HG03108 (cell line): ENCODE measurements at regions not wholly inside any gene's neighbourhood (a gene's known extent, or its start where the extent isn't known, plus 50 kb on each side); places are given as distances from the start of the nearest gene placed in this dataset.

Experiments used
- ATAC-seq: cut with Tn5 transposase; IDR thresholded peaks from one replicate; pipeline ENCODE4 v1.9.1; 2021; ENCODE audit warnings: moderate library complexity; ENCODE audit not compliant: unreplicated experiment

DNA sequence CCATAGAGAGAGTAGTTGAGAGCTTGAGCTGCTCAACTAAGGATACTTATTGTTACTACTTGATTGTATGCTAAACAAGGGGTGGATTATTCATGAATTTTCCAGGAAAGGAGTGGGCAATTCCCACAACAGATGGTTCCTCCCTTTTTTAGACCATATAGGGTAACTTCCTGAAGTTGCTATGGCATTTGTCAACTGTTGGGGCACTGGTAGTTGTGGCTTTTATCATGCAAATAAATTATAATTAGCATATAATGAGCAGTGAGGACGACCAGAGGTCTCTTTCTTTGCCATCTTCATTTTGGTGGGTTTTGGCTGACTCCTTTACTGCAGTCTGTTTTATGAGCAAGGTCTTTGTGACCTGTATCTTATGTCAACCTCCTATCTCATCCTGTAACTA lies 1403.5 kb upstream of the PABPC4L start:
- no peak for ATAC-seq

DNA sequence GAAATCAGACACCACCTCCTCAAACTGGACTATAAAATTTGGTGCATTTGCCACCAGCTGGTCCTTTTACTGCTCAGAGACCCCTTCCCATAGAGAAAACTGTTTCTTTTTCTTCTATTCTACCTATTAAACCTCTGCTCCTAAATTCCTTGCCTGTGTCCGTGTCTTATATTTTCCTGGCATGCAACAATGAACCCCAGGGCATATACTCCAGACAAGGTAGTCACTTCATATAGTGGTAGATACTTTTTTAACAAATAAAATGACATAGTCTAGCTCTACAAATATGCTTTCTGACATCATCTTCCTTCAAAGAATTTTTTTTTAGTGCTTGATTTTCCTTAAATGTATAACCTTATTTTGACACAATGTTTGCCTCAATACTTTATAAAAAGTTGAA lies 1402.9 kb upstream of the PABPC4L start:
- no peak for ATAC-seq

DNA sequence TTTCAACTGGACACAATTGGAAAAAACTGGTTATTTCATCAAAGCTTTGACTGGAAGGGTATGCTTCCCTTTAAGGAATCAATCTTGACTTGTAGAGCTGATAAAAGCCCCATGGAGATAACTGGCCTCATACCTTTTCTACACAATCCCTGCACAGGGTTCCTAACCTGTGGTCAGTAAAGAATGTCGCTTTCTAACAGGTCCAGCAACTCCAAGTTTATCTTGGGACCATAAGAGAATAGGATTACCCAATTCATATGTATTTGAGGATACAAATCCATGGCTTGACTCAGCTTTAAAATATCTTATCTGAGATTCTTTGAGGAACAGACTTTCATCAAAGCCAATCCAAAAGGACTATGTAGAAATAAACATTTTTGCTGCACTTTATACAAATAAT lies 1399.8 kb upstream of the PABPC4L start:
- ATAC-seq = no peak

DNA sequence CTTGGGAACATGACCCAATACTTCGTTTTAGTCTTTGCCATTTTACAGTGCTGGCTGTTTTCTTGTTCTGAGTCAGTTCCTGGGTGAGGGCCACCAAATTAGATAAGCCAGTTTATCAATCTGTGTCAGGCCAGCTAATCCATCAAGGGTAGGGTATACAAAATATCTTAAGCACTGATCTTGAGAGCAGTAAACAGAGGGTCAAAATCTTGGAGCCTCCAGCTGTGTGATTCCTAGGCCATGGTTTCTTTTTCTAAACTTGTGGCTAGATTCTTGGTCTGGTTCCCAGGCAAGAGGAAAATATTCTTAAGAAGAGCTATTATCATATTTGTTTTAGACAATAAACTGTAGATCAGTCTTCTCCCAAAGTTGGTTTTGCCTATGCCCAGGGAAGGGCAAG lies 1396.6 kb upstream of the PABPC4L start:
- ATAC-seq = no peak

DNA sequence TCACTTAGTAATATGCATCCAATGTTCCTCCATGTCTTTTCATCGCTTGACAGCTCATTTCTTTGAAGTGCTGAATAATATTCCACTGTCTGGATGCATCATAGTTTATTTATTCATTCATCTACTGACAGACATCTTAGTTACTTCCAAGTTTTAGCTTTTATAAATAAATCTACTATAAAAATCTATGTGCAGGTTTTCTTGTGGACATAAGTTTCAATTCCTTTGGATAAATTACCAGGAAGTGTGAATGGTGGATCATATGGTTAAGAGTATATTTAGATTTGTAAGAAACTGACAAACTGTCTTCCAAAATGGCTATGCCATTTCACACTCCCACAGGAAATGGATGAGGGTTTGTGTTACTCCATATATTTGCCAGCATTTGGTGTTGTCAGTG lies 1392.9 kb upstream of the PABPC4L start:
- no peak for ATAC-seq

DNA sequence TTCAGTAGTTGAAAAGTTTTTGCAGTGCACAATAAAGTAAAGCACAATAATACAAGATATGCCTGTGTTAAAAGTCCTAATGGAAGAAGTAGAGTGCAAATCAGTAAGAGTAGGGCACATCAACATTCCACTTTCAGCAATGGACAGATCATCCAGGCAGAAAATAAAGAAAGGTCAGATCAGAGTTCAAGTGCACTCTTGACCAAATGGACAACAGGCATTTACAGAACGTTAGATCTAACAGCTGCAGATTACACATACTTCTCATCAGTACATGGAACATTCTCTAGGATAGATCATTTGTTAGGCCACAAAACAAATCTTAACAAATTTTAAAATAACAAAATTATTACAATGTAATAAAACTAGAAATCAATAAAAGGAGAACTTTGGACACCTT lies 1373.5 kb upstream of the PABPC4L start:
- ATAC-seq = no peak

DNA sequence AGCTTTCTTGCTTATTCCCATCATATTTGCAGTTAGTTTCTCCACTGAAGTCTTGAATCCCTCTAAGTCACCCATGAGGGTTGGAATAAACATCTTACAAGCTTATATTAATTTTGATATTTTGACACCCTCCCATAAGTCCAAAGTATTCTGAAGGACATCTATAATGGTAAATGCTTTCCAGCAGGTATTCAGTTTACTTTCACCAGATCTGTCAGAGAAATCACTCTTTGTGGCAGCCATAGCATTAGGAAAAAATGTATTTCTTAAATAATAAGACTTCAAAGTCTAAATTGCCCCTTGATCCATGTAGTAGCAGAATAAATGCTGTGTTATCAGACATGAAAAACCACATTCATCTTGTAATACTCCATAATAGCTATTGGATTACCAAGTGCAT lies 1371.7 kb upstream of the PABPC4L start:
- ATAC-seq = no peak

DNA sequence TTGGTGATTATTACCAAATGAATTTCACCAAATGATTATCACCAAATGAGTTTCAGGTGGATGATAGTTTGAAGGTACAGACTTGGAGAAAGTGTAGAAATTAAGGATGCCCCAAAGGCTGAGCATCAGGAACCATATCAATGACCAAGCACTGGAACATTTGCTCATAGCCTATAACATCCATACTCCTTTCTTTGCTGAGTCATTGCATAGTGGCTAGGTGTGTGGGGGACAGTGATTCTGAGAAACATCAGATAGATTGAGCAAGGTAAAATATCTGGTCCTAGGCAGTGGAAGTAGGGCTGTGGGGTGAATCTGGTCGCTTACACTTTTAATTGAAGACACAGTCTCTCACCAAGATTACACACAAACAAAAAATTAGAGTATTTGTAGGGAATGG lies 1362.5 kb upstream of the PABPC4L start:
- no peak for ATAC-seq

DNA sequence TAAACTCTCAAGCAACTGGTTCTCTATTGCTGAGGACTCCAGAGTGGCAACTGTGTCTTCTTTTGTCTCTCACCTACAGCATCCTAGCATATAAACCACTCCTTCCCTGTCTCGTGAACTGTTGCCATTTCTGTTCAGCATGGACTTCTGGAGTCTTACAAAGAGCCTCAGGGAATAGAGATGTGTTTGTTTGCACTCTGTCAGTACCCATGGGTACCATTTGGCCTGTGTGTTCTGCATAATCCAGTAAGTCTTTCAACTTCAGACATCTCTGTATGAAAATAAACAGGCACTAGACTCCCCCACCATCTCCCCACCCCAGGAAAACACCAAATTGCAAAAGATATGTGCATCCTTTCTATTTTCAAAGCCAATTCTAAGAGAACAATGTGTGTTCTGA lies 1351.6 kb upstream of the PABPC4L start:
- ATAC-seq = no peak

DNA sequence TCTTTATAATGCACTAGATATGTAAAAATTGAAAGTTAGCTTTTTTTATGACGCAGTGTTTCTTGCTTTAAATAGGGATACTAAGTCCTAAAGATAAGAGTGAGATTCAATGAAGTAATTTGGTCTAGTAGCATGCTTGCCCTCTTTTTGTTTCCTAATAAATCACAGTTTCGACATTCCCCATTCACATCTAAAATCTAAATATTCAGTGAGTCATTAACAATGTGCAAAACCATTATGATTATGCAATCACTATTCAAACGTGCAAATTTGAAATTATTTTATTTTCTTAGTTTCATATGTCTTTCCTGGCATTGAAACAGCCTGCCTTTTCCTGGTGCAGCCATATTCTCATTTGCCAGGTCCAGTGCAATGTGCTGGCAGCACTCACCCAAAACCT lies 1350.5 kb upstream of the PABPC4L start:
- ATAC-seq = no peak

DNA sequence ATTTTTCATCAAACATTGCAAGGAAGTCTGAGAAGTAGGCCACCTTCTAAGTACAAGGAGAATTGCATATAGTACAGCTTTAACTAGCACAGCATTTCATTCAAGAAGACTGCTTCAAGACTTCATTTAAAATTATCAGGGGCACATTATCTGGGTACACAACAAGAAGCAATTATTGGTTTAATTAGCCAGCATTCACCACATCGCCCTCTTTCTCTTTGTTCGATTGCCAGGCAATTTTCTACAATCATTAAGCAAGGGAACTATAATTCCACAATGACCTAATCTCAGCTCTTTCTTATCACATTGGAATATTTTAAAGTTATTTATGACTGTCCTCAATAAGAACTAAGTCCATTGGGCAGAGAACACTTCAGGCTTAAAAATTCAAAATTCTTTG lies 1347.1 kb upstream of the PABPC4L start:
- no peak for ATAC-seq

DNA sequence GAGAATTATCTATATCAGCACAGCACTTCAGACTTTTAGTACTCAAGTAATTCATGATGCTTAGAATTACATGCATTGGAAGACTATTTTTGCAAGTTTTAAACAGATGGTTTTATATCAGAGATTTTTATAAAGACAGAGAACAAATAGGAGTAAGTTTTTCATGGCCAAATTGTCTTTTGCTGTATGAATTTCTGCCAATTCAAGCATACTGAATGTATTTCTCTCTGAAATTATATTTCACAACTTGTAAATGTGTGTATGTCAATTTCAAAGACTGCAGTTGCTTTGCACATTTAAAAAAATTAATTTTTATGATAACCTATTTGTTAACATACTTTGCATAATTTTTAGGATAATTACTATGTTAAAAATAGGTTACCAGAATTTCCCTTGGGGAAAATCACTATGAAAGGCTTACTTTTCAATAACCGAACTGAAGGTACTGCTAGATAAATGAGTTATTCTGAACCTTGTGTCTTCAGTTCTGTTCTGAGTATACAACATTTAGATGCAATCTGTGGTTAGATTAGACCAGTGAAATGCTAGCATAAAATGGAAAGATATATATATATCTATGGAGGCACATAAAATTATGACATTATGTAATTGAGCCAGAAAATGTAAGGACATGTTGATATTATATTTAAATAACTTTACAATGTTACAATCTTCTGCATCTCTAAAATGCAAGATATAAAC lies 1344.2 kb upstream of the PABPC4L start:
- ATAC-seq = no peak

DNA sequence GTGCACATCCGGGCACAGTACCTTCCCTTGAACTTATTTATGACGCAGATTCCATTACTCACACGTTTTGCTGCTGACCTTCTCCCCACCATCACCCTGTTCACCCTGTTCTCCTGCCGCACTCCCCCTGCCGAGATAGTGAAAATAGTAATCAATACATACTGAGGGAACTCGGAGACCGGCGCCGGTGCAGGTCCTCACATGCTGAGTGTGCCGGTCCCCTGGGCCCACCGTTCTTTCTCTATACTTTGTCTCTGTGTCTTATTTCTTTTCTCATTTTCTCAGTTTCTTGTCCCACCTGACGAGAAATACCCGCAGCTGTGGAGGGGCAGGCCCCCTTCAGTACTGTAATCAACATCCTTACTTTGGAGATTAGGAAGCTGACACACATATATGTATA lies 1337.1 kb upstream of the PABPC4L start:
- ATAC-seq = no peak

DNA sequence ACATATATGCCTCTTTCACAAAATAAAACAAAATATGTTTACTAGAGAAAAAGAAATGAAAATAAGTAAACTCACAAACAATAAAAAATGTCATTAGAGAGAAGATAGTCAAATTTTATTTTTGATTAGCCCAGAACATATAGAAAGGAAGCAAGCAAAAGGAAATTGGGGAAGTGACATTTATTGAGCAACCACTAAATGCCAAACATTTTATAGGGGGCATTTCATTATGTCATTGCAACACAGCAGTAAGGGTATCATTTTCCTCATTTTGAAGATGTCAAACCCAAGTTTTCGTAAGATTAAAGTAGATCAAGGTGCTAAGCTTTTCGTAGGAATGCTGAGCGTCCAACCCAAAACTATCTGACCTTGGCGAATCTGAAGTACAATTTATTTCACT lies 1331.5 kb upstream of the PABPC4L start:
- no peak for ATAC-seq

DNA sequence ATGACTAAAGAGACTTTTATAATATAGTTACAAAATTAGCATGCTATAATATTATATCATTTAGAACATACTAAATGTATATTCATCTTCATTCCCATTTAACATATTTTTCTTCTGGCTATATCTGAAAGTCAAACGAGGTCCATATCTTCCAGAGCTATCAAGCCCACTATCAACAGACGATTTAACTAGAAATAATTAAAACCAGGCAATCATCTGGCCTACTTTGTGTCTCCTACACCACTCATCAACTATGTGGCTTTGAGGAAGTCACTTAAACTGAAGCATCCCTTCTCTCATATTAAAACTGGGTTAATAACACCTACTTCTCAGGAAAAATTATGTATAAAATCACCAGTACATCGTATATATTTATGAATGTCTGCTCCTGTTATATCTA lies 1330.5 kb upstream of the PABPC4L start:
- ATAC-seq = no peak

DNA sequence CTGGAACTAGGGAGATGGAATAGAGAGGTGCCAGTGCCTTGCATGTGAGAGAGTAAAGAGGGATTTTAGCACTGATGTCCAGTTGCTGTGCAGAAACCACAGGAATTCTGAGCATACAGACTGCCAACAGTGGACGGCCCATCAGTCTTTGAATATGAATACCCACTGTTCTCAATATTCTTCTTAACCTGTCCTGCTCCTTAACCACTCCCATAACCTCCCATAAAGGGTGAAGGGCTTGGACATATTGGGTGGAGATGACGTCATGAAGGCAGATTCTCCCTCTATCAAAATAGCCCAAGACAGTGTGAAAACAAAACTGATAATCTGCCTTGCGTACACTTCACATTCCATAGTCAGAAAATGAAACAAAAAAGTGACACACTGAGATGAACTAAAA lies 1313.7 kb upstream of the PABPC4L start:
- no peak for ATAC-seq

DNA sequence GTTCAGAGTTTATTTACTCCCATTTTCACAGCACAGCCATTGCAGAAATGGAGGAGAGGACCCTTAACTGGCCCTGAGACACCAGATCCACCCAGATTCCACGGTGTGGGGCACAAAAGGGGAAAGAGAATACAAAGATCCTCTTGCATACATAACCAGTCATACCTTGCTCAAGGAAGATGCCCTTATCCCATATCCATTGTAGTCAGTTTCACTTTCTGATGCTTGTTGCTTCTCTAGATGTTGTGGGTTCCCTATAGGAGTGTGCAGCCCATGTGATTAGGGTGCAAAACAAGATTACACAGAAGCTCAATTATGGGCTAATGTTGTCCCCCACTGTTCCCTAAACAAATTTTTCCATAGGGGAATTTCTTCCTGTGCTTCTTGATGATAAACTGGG lies 1309.0 kb upstream of the PABPC4L start:
- no peak for ATAC-seq

DNA sequence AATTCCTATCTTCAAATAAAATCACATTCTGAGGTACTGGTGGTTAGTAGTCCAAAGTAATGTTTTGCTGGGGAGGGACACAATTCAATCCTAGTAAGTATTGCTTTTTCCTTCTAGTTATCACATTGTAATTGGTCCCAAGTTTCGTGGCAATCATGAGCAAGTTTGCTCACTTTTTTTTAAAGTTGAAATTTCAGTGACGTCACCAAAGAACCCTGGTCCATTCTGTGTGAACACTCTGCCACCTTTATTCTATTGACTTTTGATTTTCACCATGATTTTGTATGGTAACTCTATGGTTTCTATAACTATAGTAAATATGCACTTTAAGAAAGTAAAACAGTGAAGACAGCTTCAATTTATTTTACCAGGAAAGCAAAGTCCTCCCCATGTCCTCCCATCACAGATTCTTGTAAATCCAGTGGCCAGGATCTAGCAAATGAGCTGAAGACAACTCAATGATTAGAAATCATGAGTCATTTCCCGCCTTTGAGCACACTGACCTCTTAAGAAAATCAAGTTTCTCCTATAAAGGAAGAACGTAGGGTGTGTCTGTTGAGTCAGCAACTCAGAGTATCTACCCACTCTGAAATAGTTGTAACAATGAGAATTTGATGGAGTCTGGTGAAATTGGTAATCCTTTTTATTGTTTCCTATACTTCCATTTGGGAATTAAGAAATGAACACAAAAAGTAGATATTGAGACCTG lies 1306.6 kb upstream of the PABPC4L start:
- ATAC-seq = no peak

DNA sequence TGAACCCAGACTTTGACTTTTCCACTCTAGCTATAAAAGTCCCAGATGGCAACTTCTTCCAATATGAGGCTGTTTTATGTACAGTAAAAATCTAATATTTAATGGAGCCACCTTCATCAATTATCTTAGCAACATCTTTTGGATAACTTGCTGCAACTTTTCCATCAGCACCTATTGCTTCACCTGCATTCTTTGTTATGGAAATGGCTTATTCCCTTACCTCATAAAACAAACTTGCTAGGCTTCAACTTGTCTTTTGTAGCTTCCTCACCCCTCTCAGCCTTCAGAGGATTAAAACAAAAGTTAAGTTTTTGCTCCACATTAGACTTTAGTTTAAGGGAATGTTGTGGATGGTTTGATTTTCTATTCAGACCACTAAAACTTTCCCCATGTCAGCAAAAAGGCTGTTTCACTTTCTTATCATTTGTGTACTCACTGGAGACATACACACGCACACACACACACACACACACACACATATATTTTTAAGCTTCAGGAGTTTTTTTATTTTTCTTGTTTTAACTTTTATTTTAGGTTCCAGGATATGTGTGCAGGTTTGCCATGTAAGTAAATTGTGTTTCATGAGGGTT lies 1296.1 kb upstream of the PABPC4L start:
- no peak for ATAC-seq

DNA sequence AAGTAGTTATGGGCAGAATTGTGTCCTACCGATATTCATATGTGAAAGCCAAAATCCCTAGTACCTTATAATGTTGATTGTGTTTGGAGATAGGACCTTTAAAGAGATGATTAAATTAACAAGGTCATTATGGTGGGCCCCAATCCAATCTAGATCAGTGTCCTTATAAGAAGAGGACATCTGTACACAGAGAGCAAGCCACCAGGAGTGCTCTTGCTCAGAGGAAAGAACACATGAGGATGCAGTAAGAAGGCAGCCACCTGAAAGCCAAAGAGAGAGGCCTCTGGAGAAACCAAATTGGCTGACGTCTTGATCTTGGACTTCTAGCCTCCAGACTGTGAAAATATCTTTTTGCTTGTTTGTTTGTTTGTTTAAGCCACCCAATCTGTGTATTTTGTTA lies 1290.8 kb upstream of the PABPC4L start:
- ATAC-seq = no peak

DNA sequence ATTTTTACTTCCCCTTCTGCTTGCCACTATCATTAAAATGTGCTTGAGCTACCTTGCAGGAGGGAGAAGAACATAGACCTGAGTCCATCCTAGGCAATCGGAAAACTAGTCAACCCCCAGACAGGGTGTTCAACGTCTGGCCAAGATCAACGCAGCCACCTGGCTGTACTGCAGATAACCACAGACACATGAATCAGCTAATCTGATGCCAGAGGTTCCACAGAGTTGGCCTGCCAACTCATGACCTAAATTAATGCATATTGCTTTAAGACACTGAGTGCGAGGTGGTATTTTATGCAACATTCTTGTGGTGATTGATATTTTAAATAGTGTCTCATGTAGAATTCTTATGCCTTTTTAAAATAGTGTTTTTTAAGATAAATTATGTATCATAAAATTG lies 1283.8 kb upstream of the PABPC4L start:
- no peak for ATAC-seq

DNA sequence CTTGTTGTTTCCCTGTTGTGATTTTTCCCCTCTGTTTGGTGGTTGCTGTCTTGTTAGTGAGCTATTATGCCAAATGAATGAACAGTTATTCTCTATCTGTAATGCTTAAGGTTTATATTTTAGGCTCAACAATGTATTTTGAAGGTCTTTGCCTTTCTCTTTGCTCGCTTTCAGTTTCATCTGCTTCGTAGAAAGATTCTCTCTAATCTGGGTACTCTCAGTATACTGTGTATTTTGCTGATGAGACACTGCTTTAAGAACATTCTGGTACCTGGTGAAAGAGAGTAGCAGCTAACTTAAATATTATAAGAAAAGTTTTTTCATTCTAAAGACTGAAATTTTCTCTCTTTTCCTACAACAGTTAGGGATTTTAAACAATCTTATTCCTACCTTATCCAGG lies 1274.7 kb upstream of the PABPC4L start:
- ATAC-seq = no peak

DNA sequence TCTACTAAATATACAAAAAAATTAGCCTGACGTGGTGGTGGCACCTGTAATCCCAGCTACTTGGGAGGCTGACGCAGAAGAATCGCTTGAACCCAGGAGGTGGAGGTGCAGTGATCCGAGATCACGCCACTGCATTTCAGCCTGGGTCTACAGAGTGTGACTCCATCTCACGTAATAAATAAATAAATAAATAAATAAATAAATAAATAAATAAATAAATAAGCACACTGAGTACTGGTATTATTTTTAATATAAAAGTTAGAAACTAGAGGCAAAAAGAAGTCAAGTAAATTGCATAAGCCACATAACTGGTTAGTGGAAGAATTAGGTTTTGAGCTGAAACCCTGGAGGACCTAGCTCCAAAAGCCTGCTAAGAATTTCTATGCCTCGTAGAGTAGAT lies 1262.7 kb upstream of the PABPC4L start:
- no peak for ATAC-seq
